Mesendoderm (in vitro differentiated cells): ENCODE measurements at regions not wholly inside any gene's neighbourhood (a gene's known extent, or its start where the extent isn't known, plus 50 kb on each side); places are given as distances from the start of the nearest gene placed in this dataset.

Experiments
- DNase-seq: peaks from one replicate; pipeline ENCODE4 v3.0.0; 2013
- H2AK5ac ChIP-seq: 2 replicates; pipeline ENCODE4 v1.6.1; 2013; ENCODE audit warnings: low read length, inconsistent platforms
- H2BK120ac ChIP-seq: 2 replicates; pipeline ENCODE4 v1.6.1; 2013; ENCODE audit warnings: low read depth, mild to moderate bottlenecking, low read length, moderate library complexity, mixed read lengths
- H2BK15ac ChIP-seq: replicated peaks from 2 replicates; pipeline ENCODE4 v1.6.1; 2013; ENCODE audit warnings: low read depth, mild to moderate bottlenecking, moderate library complexity
- H2BK5ac ChIP-seq: 2 replicates; pipeline ENCODE4 v1.6.1; 2013; ENCODE audit warnings: low read length, inconsistent platforms
- H3K18ac ChIP-seq: 2 replicates; pipeline ENCODE4 v1.6.1; 2013; ENCODE audit warnings: mild to moderate bottlenecking, low read length, mixed read lengths
- H3K23ac ChIP-seq: one replicate; pipeline ENCODE4 v1.6.1; 2013; ENCODE audit warnings: low read length
- H3K27ac ChIP-seq: 2 replicates; pipeline ENCODE4 v1.5.1; 2013; ENCODE audit warnings: low read depth, mild to moderate bottlenecking, inconsistent platforms, low read length, moderate library complexity
- H3K27me3 ChIP-seq: 2 replicates; pipeline ENCODE4 v1.6.1; 2013; ENCODE audit warnings: low read length, control low read depth, mild to moderate bottlenecking, inconsistent platforms; ENCODE audit not compliant: insufficient read depth, poor library complexity
- H3K36me3 ChIP-seq: 2 replicates; pipeline ENCODE4 v1.6.1; 2013; ENCODE audit warnings: low read length, inconsistent platforms; ENCODE audit not compliant: control insufficient read depth, insufficient read depth
- H3K4ac ChIP-seq: one replicate; pipeline ENCODE4 v1.6.1; 2013; ENCODE audit warnings: low read depth, mild to moderate bottlenecking, low read length, moderate library complexity
- H3K4me1 ChIP-seq: 2 replicates; pipeline ENCODE4 v1.6.1; 2013; ENCODE audit warnings: low read depth, low read length, inconsistent platforms; ENCODE audit not compliant: control insufficient read depth
- H3K4me2 ChIP-seq: 2 replicates; pipeline ENCODE4 v1.6.1; 2013; ENCODE audit warnings: low read length
- H3K4me3 ChIP-seq: 2 replicates; pipeline ENCODE4 v1.5.1; 2013; ENCODE audit warnings: mild to moderate bottlenecking, low read length
- H3K56ac ChIP-seq: one replicate; pipeline ENCODE4 v1.6.1; 2013; ENCODE audit warnings: low read length
- H3K79me1 ChIP-seq: 2 replicates; pipeline ENCODE4 v1.6.1; 2013; ENCODE audit warnings: low read length, inconsistent platforms
- H3K79me2 ChIP-seq: 2 replicates; pipeline ENCODE4 v1.6.1; 2013; ENCODE audit warnings: mild to moderate bottlenecking, low read length; ENCODE audit not compliant: control insufficient read depth, insufficient read depth
- H3K9ac ChIP-seq: 2 replicates; pipeline ENCODE4 v1.6.1; 2013; ENCODE audit warnings: low read length, inconsistent platforms
- H4K5ac ChIP-seq: one replicate; pipeline ENCODE4 v1.6.1; 2013; ENCODE audit warnings: low read length
- H4K8ac ChIP-seq: one replicate; pipeline ENCODE4 v1.6.1; 2013; ENCODE audit warnings: low read depth, mild to moderate bottlenecking, control low read depth, low read length, moderate library complexity
- WGBS: extraction: QIAGEN DNeasy Blood & Tissue Kit; methylation state at CpG from one replicate; pipeline ENCODE4 v1.1.7; 2013; ENCODE audit warnings: low lambda C conversion rate, missing lambda C conversion rate; ENCODE audit not compliant: insufficient coverage; ENCODE audit errors: extremely low coverage; 5-methylcytosine and 5-hydroxymethylcytosine counted together

- H3K27me3 ChIP-seq = no peaks in the 10 kb centered on the region
- no peak overlapping the region for H3K27ac ChIP-seq
- no peak overlapping the region for H4K8ac ChIP-seq
- no peak overlapping the region for H3K18ac ChIP-seq
- DNase-seq = no peak
- no peak overlapping the region for H4K5ac ChIP-seq
- H3K9ac ChIP-seq = no peak overlapping the region
- no peak overlapping the region for H3K4me3 ChIP-seq
- no peak overlapping the region for H3K4me2 ChIP-seq
- no peaks in the 10 kb centered on the region for H3K79me2 ChIP-seq
- no peak overlapping the region for H2BK5ac ChIP-seq
- no peak overlapping the region for H2AK5ac ChIP-seq
- H3K79me1 ChIP-seq = no peaks in the 10 kb centered on the region
- WGBS = no CpG with 5 or more reads among the region's 9 CpGs
- H3K23ac ChIP-seq = no peak overlapping the region
- H3K4me1 ChIP-seq = no peaks in the 10 kb centered on the region
- no peak overlapping the region for H2BK15ac ChIP-seq
- H3K36me3 ChIP-seq = no peaks in the 10 kb centered on the region
- no peak overlapping the region for H3K4ac ChIP-seq
- no peak overlapping the region for H2BK120ac ChIP-seq
- H3K56ac ChIP-seq = no peak overlapping the region
These were observed 648.5 kb upstream of the WWC1 start for GRCh38 chr5:167642779-167643517.

- no peak overlapping the region for H3K23ac ChIP-seq
- no peaks in the 10 kb centered on the region for H3K36me3 ChIP-seq
- H3K9ac ChIP-seq = no peak overlapping the region
- WGBS = no CpG with 5 or more reads among the region's 3 CpGs
- no peak overlapping the region for H2AK5ac ChIP-seq
- H3K4me3 ChIP-seq = no peak overlapping the region
- H3K56ac ChIP-seq = no peak overlapping the region
- H3K27ac ChIP-seq = no peak overlapping the region
- no peak overlapping the region for H4K8ac ChIP-seq
- no peaks in the 10 kb centered on the region for H3K27me3 ChIP-seq
- no peak for DNase-seq
- no peaks in the 10 kb centered on the region for H3K79me2 ChIP-seq
- no peak overlapping the region for H3K4ac ChIP-seq
- H3K4me2 ChIP-seq = no peak overlapping the region
- no peak overlapping the region for H3K18ac ChIP-seq
- H2BK120ac ChIP-seq = no peak overlapping the region
- H2BK5ac ChIP-seq = no peak overlapping the region
- H3K4me1 ChIP-seq = no peaks in the 10 kb centered on the region
- H4K5ac ChIP-seq = no peak overlapping the region
- H2BK15ac ChIP-seq = no peak overlapping the region
- no peaks in the 10 kb centered on the region for H3K79me1 ChIP-seq
These were observed 647.7 kb upstream of the WWC1 start for GRCh38 chr5:167643631-167644280.

GRCh38 chr5:167644619-167645018 is 646.8 kb upstream of the WWC1 start:
- no peak for DNase-seq
- no CpG with 5 or more reads among the region's 2 CpGs for WGBS

GRCh38 chr5:167649471-167649870 is 642.0 kb upstream of the WWC1 start:
- no peak overlapping the region for H4K8ac ChIP-seq
- H3K18ac ChIP-seq = no peak overlapping the region
- no peaks in the 10 kb centered on the region for H3K27me3 ChIP-seq
- no peak overlapping the region for H2BK5ac ChIP-seq
- no peak overlapping the region for H3K4me3 ChIP-seq
- H3K4me2 ChIP-seq = no peak overlapping the region
- no peak overlapping the region for H3K27ac ChIP-seq
- H2BK15ac ChIP-seq = no peak overlapping the region
- no peak overlapping the region for H3K9ac ChIP-seq
- no peak overlapping the region for H3K23ac ChIP-seq
- H2AK5ac ChIP-seq = no peak overlapping the region
- no peaks in the 10 kb centered on the region for H3K4me1 ChIP-seq
- no peaks in the 10 kb centered on the region for H3K79me2 ChIP-seq
- DNase-seq = no peak
- no peaks in the 10 kb centered on the region for H3K36me3 ChIP-seq
- no peak overlapping the region for H3K56ac ChIP-seq
- no peak overlapping the region for H4K5ac ChIP-seq
- WGBS = no CpG with 5 or more reads among the region's 1 CpG
- no peak overlapping the region for H2BK120ac ChIP-seq
- H3K4ac ChIP-seq = no peak overlapping the region
- no peaks in the 10 kb centered on the region for H3K79me1 ChIP-seq

More at GRCh38 chr5:167644619-167645018, 646.8 kb upstream of the WWC1 start:
- no peaks in the 10 kb centered on the region for H3K27me3 ChIP-seq
- no peak overlapping the region for H3K56ac ChIP-seq
- no peak overlapping the region for H2BK120ac ChIP-seq
- no peak overlapping the region for H3K4me3 ChIP-seq
- no peak overlapping the region for H3K23ac ChIP-seq
- no peak overlapping the region for H2BK5ac ChIP-seq
- H3K27ac ChIP-seq = no peak overlapping the region
- H3K9ac ChIP-seq = no peak overlapping the region
- H3K4ac ChIP-seq = no peak overlapping the region
- H4K8ac ChIP-seq = no peak overlapping the region
- no peak overlapping the region for H2AK5ac ChIP-seq
- no peaks in the 10 kb centered on the region for H3K79me2 ChIP-seq
- no peaks in the 10 kb centered on the region for H3K36me3 ChIP-seq
- no peak overlapping the region for H3K18ac ChIP-seq
- H3K4me1 ChIP-seq = no peaks in the 10 kb centered on the region
- no peak overlapping the region for H3K4me2 ChIP-seq
- H4K5ac ChIP-seq = no peak overlapping the region
- no peak overlapping the region for H2BK15ac ChIP-seq
- H3K79me1 ChIP-seq = no peaks in the 10 kb centered on the region

- Histone ChIP-seq H3K79me1 (no peaks in the 10 kb centered on the region), H3K27me3 (no peaks in the 10 kb centered on the region), H4K8ac (no peak overlapping the region), H3K23ac (no peak overlapping the region), H2AK5ac (no peak overlapping the region), H3K4me3 (no peak overlapping the region), H3K79me2 (no peaks in the 10 kb centered on the region), H2BK120ac (no peak overlapping the region), H4K5ac (no peak overlapping the region), H2BK5ac (no peak overlapping the region), H2BK15ac (no peak overlapping the region), H3K27ac (no peak overlapping the region), H3K36me3 (no peaks in the 10 kb centered on the region), H3K56ac (no peak overlapping the region), H3K18ac (no peak overlapping the region), H3K4me2 (no peak overlapping the region), H3K4me1 (no peaks in the 10 kb centered on the region), H3K4ac (no peak overlapping the region), H3K9ac (no peak overlapping the region)
- DNase-seq = no peak
- no CpG with 5 or more reads among the region's 3 CpGs for WGBS
These were observed 638.8 kb upstream of the WWC1 start for GRCh38 chr5:167652690-167653089.
